ENCODE measurements at regions not wholly inside any gene's neighbourhood (a gene's known extent, or its start where the extent isn't known, plus 50 kb on each side); places are given as distances from the start of the nearest gene placed in this dataset.

GRCh38 chr3:110734524-110734923, 337.1 kb upstream of the NECTIN3 start:
- TF ChIP-seq, protein P1, sequence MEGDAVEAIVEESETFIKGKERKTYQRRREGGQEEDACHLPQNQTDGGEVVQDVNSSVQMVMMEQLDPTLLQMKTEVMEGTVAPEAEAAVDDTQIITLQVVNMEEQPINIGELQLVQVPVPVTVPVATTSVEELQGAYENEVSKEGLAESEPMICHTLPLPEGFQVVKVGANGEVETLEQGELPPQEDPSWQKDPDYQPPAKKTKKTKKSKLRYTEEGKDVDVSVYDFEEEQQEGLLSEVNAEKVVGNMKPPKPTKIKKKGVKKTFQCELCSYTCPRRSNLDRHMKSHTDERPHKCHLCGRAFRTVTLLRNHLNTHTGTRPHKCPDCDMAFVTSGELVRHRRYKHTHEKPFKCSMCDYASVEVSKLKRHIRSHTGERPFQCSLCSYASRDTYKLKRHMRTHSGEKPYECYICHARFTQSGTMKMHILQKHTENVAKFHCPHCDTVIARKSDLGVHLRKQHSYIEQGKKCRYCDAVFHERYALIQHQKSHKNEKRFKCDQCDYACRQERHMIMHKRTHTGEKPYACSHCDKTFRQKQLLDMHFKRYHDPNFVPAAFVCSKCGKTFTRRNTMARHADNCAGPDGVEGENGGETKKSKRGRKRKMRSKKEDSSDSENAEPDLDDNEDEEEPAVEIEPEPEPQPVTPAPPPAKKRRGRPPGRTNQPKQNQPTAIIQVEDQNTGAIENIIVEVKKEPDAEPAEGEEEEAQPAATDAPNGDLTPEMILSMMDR (IDR thresholded peaks at IDR 0.05; ENCODE audit: low read depth, low read length): no peak
- no peaks in the 10 kb centered on the region for H3K27me3 ChIP-seq
- H3K4me3 ChIP-seq (ENCODE audit: low read depth, low read length): no peak overlapping the region
- no peaks in the 10 kb centered on the region for H3K9me3 ChIP-seq
- H3K4me1 ChIP-seq: no peaks in the 10 kb centered on the region
- no peak for DNase-seq
- no peaks in the 10 kb centered on the region for H3K36me3 ChIP-seq

DNA sequence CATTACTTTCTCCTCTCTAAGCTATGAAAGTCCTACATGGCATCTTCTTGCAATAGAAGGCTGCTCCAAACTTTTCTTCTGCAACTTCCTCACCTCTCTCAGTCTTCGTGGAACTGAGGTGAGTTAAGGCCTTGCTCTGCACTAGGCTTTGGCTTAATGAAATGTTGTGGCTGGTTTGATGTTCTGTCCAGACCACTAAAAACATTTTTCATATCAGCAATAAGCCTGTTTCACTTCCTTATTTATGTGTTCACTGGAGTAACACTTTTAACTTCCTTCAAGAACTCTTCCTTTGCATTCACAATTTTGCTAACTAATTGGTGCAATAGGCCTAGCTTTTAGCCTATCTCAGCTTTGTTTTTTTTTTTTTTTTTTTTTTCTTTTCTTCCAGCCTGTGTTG, 335.3 kb upstream of the NECTIN3 start:
- H3K36me3 ChIP-seq: no peaks in the 10 kb centered on the region
- H3K4me3 ChIP-seq (ENCODE audit: low read depth, low read length): no peak overlapping the region
- no peaks in the 10 kb centered on the region for H3K27me3 ChIP-seq
- DNase-seq: no peak
- TF ChIP-seq, protein P1 (IDR thresholded peaks at IDR 0.05; ENCODE audit: low read depth, low read length): no peak
- no peaks in the 10 kb centered on the region for H3K9me3 ChIP-seq
- no peaks in the 10 kb centered on the region for H3K4me1 ChIP-seq

GRCh38 chr3:110738531-110738930, 333.1 kb upstream of the NECTIN3 start:
- no peak overlapping the region for H3K4me3 ChIP-seq (ENCODE audit: low read depth, low read length)
- no peaks in the 10 kb centered on the region for H3K27me3 ChIP-seq
- H3K4me1 ChIP-seq: no peaks in the 10 kb centered on the region
- TF ChIP-seq, protein P1 (IDR thresholded peaks at IDR 0.05; ENCODE audit: low read depth, low read length): no peak
- DNase-seq: no peak
- no peaks in the 10 kb centered on the region for H3K36me3 ChIP-seq
- H3K9me3 ChIP-seq: no peaks in the 10 kb centered on the region

- no peak overlapping the region for H3K4me3 ChIP-seq (ENCODE audit: low read depth, low read length)
- H3K9me3 ChIP-seq: no peaks in the 10 kb centered on the region
- TF ChIP-seq, protein P1 (IDR thresholded peaks at IDR 0.05; ENCODE audit: low read depth, low read length): no peak
- no peaks in the 10 kb centered on the region for H3K36me3 ChIP-seq
- no peaks in the 10 kb centered on the region for H3K4me1 ChIP-seq
- no peaks in the 10 kb centered on the region for H3K27me3 ChIP-seq
- peak; percentile 21 for DNase-seq
Observed at GRCh38 chr3:110741891-110742290, 329.7 kb upstream of the NECTIN3 start.

DNA sequence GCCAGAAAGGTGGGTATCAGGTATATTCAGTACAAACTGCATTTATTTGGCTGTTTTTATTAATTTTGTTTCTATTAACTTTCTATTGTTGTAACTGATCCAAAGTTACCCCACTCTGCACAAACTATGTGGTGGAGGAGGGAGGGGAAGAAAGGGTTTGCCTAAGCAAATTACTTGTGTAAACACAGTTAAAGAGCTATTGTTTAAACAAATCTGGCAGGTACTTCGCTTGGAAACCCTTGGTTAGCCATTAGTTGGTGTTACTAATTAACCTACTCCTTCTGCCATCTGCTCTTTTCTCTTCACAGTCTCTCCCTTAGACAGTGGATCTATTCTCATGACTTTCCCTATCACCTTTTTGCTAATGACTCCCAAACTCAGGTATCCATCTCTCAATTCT, 328.4 kb upstream of the NECTIN3 start:
- Histone ChIP-seq H3K4me1 (no peaks in the 10 kb centered on the region), H3K4me3 (ENCODE audit: low read depth, low read length) (no peak overlapping the region)
- no peak for DNase-seq

GRCh38 chr3:110743984-110744383, 327.6 kb upstream of the NECTIN3 start:
- H3K36me3 ChIP-seq: no peaks in the 10 kb centered on the region
- TF ChIP-seq, protein P1 (IDR thresholded peaks at IDR 0.05; ENCODE audit: low read depth, low read length): no peak
- no peaks in the 10 kb centered on the region for H3K9me3 ChIP-seq
- H3K27me3 ChIP-seq: no peaks in the 10 kb centered on the region
- no peak overlapping the region for H3K4me3 ChIP-seq (ENCODE audit: low read depth, low read length)
- H3K4me1 ChIP-seq: no peaks in the 10 kb centered on the region
- DNase-seq: no peak

More for the DNA sequence above, 328.4 kb upstream of the NECTIN3 start:
- no peaks in the 10 kb centered on the region for H3K9me3 ChIP-seq
- TF ChIP-seq, protein P1 (IDR thresholded peaks at IDR 0.05; ENCODE audit: low read depth, low read length): no peak
- no peaks in the 10 kb centered on the region for H3K27me3 ChIP-seq
- H3K36me3 ChIP-seq: no peaks in the 10 kb centered on the region

Data from BE2C (cell line).